Muscle layer of colon (tissue), 2 donors: ENCODE measurements at regions not wholly inside any gene's neighbourhood (a gene's known extent, or its start where the extent isn't known, plus 50 kb on each side); places are given as distances from the start of the nearest gene placed in this dataset.
"Not testable (repeated sequence)": the region's sequence is repeated elsewhere in the genome, so short reads cannot be mapped to it uniquely, and the experiment has no call there.

Source experiments
- H3K27ac ChIP-seq: one replicate; pipeline ENCODE4 v1.7.0; 2013; ENCODE audit warnings: low read depth, mild to moderate bottlenecking, low read length, moderate library complexity
- H3K27me3 ChIP-seq, 2 donors: one replicate each; pipeline ENCODE4 v1.7.0; 2013; ENCODE audit warnings: low read length in 2 of 2, mild to moderate bottlenecking in 2 of 2; ENCODE audit not compliant: insufficient read depth in 2 of 2, control insufficient read depth in 1 of 2
- H3K36me3 ChIP-seq: one replicate; pipeline ENCODE4 v1.7.0; 2013; ENCODE audit warnings: mild to moderate bottlenecking, low read length; ENCODE audit not compliant: insufficient read depth
- H3K4me1 ChIP-seq: one replicate; pipeline ENCODE4 v1.7.0; 2013; ENCODE audit warnings: mild to moderate bottlenecking, low read length; ENCODE audit not compliant: insufficient read depth
- H3K4me3 ChIP-seq, 2 donors: one replicate each; pipeline ENCODE4 v1.7.0; 2013; ENCODE audit warnings: low read length in 2 of 2, low read depth in 1 of 2, mild to moderate bottlenecking in 1 of 2, moderate library complexity in 1 of 2
- H3K9ac ChIP-seq: one replicate; pipeline ENCODE4 v1.7.0; 2013; ENCODE audit warnings: low read length
- H3K9me3 ChIP-seq: one replicate; pipeline ENCODE4 v1.7.0; 2013; ENCODE audit warnings: mild to moderate bottlenecking, low read length
- donor health status: abdominal sarcoma.
- donor health status: Adenocarcinoma of cecum.

GRCh38 chr13:43969919-43970318 lies 90.2 kb downstream of the LACC1 start:
- not testable (repeated sequence) for H3K27ac ChIP-seq, H3K9me3 ChIP-seq, H3K36me3 ChIP-seq, H3K9ac ChIP-seq, H3K4me3 ChIP-seq, H3K4me1 ChIP-seq, H3K27me3 ChIP-seq

- not testable (repeated sequence) for H3K9me3 ChIP-seq, H3K36me3 ChIP-seq, H3K27ac ChIP-seq, H3K4me3 ChIP-seq, H3K9ac ChIP-seq, H3K4me1 ChIP-seq, H3K27me3 ChIP-seq
Observed at GRCh38 chr13:43970520-43971242, 91.0 kb downstream of the LACC1 start.

- H3K36me3 ChIP-seq, H3K27ac ChIP-seq, H3K4me3 ChIP-seq, H3K9ac ChIP-seq, H3K4me1 ChIP-seq, H3K27me3 ChIP-seq, H3K9me3 ChIP-seq: not testable (repeated sequence)
Observed at GRCh38 chr13:43971324-43971723, 91.6 kb downstream of the LACC1 start.

- H3K4me3 ChIP-seq, result no peak overlapping the region
- no peaks in the 10 kb centered on the region for H3K4me1 ChIP-seq
- H3K27ac ChIP-seq, result no peak overlapping the region
- no peak overlapping the region for H3K9ac ChIP-seq
- H3K27me3 ChIP-seq, result no peaks in the 10 kb centered on the region
- no peaks in the 10 kb centered on the region for H3K36me3 ChIP-seq
- H3K9me3 ChIP-seq, result no peaks in the 10 kb centered on the region
Observed at GRCh38 chr13:43977911-43978310, 98.2 kb downstream of the LACC1 start.

- no peaks in the 10 kb centered on the region for H3K36me3 ChIP-seq
- no peaks in the 10 kb centered on the region for H3K4me1 ChIP-seq
- no peak overlapping the region for H3K4me3 ChIP-seq
- H3K27me3 ChIP-seq, result no peaks in the 10 kb centered on the region
- H3K9me3 ChIP-seq, result no peaks in the 10 kb centered on the region
- no peak overlapping the region for H3K27ac ChIP-seq
- H3K9ac ChIP-seq, result no peak overlapping the region
Observed at GRCh38 chr13:43978688-43979087, 99.0 kb downstream of the LACC1 start.

GRCh38 chr13:43979492-43979891 lies 99.8 kb downstream of the LACC1 start:
- Histone ChIP-seq H3K4me3 (no peak overlapping the region), H3K9ac (no peak overlapping the region), H3K9me3 (no peaks in the 10 kb centered on the region), H3K27ac (no peak overlapping the region), H3K4me1 (no peaks in the 10 kb centered on the region), H3K36me3 (no peaks in the 10 kb centered on the region), H3K27me3 (no peaks in the 10 kb centered on the region)

GRCh38 chr13:43980587-43980986 lies 100.9 kb downstream of the LACC1 start:
- Histone ChIP-seq H3K27me3 (no peaks in the 10 kb centered on the region), H3K27ac (no peak overlapping the region), H3K9ac (no peak overlapping the region), H3K36me3 (no peaks in the 10 kb centered on the region), H3K4me1 (no peaks in the 10 kb centered on the region), H3K9me3 (no peaks in the 10 kb centered on the region), H3K4me3 (no peak overlapping the region)

GRCh38 chr13:43981091-43981490 lies 101.4 kb downstream of the LACC1 start:
- Histone ChIP-seq H3K4me1 (peaks cover 5% of the 10 kb centered on the region), H3K27ac (no peak overlapping the region), H3K27me3 (no peaks in the 10 kb centered on the region), H3K4me3 (no peak overlapping the region), H3K9me3 (no peaks in the 10 kb centered on the region), H3K36me3 (no peaks in the 10 kb centered on the region), H3K9ac (no peak overlapping the region)

- H3K4me1 ChIP-seq, result peaks cover 11% of the 10 kb centered on the region
Observed at GRCh38 chr13:43981512-43982301, 102.0 kb downstream of the LACC1 start.

GRCh38 chr13:43983373-43983772 lies 103.7 kb downstream of the LACC1 start:
- Histone ChIP-seq H3K9ac (no peak overlapping the region), H3K4me1 (peaks cover 17% of the 10 kb centered on the region), H3K9me3 (no peaks in the 10 kb centered on the region), H3K27me3 (no peaks in the 10 kb centered on the region), H3K36me3 (no peaks in the 10 kb centered on the region), H3K27ac (no peak overlapping the region), H3K4me3 (no peak overlapping the region)

More at GRCh38 chr13:43981512-43982301, 102.0 kb downstream of the LACC1 start:
- no peaks in the 10 kb centered on the region for H3K36me3 ChIP-seq
- no peak overlapping the region for H3K9ac ChIP-seq
- H3K4me3 ChIP-seq, result no peak overlapping the region
- H3K27ac ChIP-seq, result no peak overlapping the region
- H3K9me3 ChIP-seq, result no peaks in the 10 kb centered on the region
- no peaks in the 10 kb centered on the region for H3K27me3 ChIP-seq

- H3K9me3 ChIP-seq, result no peaks in the 10 kb centered on the region
- no peak overlapping the region for H3K27ac ChIP-seq
- no peaks in the 10 kb centered on the region for H3K27me3 ChIP-seq
- no peak overlapping the region for H3K9ac ChIP-seq
- H3K36me3 ChIP-seq, result no peaks in the 10 kb centered on the region
- no peak overlapping the region for H3K4me3 ChIP-seq
- H3K4me1 ChIP-seq, result peaks cover 20% of the 10 kb centered on the region
Observed at GRCh38 chr13:43984292-43984691, 104.6 kb downstream of the LACC1 start.
